ENCODE measurements at regions not wholly inside any gene's neighbourhood (a gene's known extent, or its start where the extent isn't known, plus 50 kb on each side); places are given as distances from the start of the nearest gene placed in this dataset.

GRCh38 chr2:56889738-56890137, 705.9 kb downstream of the CCDC85A start:
- no peak for TF ChIP-seq CTCF (IDR thresholded peaks at IDR 0.05; ENCODE audit: low read depth, low read length)
- no peak overlapping the region for H3K4me3 ChIP-seq (ENCODE audit: low read depth, low read length)

GRCh38 chr2:56892382-56892781, 708.6 kb downstream of the CCDC85A start:
- no peak overlapping the region for H3K4me3 ChIP-seq (ENCODE audit: low read depth, low read length)
- TF ChIP-seq CTCF (IDR thresholded peaks at IDR 0.05; ENCODE audit: low read depth, low read length): no peak

DNA sequence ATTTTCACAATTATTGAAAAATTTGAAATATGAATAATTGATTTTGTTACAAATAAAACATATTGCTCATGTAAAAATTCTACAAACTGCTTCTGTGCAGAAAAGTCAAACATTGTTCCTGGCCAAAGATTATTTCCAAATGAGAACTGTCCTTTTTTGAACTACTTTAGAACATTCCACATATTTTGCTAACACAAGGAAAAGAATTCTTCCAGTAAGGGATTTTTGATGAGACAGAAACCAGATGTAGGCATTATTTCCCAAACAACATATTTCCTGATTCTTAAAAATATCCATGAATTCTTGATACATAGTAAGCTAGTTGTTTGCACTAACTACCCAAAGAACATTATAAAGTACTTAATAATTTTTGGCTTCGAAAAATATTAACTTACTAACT, 715.2 kb downstream of the CCDC85A start:
- H3K4me3 ChIP-seq (ENCODE audit: low read depth, low read length): no peak overlapping the region
- TF ChIP-seq CTCF (IDR thresholded peaks at IDR 0.05; ENCODE audit: low read depth, low read length): no peak

DNA sequence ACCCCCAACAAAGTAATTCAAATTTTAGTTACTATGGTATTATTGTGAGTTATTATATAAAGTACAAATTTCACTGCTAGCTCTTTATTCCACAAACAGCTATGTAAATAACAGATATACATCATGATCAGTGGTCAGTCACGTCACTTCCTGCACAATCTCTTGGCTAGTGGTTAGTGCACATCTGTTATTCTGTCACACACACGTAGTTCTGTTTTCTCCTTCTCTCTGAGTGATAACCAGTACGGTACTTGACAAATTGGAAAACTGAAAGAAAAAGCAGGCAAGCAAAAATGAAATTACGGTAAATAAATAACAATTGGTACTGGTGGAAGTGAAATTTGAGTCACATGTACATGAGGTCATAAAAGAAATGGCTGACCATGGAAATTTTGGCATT, 728.7 kb downstream of the CCDC85A start:
- no peak overlapping the region for H3K4me3 ChIP-seq (ENCODE audit: low read depth, low read length)
- TF ChIP-seq CTCF (IDR thresholded peaks at IDR 0.05; ENCODE audit: low read depth, low read length): no peak

GRCh38 chr2:56918790-56919189, 735.0 kb downstream of the CCDC85A start:
- TF ChIP-seq CTCF (IDR thresholded peaks at IDR 0.05; ENCODE audit: low read depth, low read length): no peak
- no peak overlapping the region for H3K4me3 ChIP-seq (ENCODE audit: low read depth, low read length)

DNA sequence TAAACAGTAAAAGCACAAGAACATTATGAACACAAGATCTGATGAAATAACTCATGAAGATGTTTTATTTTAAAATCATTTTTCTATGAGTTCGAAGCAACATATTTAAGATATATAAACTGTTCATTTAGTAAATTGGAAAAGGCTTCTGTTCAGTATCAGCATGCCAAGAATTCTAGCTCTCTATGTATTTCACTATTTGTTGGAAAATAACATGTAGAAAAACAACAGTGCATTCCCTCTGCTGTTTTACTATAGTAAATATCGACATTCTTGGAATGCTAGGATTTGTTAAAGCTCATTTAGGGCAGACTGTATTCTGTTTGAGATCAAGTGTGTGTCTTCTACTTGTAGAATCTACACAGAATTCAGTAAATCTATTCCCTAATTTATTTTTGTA, 750.2 kb downstream of the CCDC85A start:
- TF ChIP-seq CTCF (IDR thresholded peaks at IDR 0.05; ENCODE audit: low read depth, low read length): no peak

GRCh38 chr2:56934866-56935265, 751.1 kb downstream of the CCDC85A start:
- no peak for TF ChIP-seq CTCF (IDR thresholded peaks at IDR 0.05; ENCODE audit: low read depth, low read length)
- no peak overlapping the region for H3K4me3 ChIP-seq (ENCODE audit: low read depth, low read length)

More for the DNA sequence above, 750.2 kb downstream of the CCDC85A start:
- no peak overlapping the region for H3K4me3 ChIP-seq (ENCODE audit: low read depth, low read length)
